ENCODE measurements at regions not wholly inside any gene's neighbourhood (a gene's known extent, or its start where the extent isn't known, plus 50 kb on each side); places are given as distances from the start of the nearest gene placed in this dataset.

GRCh38 chrX:39452401-39452800, 645.4 kb downstream of the BCOR start:
- Histone ChIP-seq H3K56ac (ENCODE audit: insufficient read length, low read depth, low read length) (no peak overlapping the region), H2AK5ac (ENCODE audit: insufficient read length, low read length) (no peak overlapping the region), H3T11ph (ENCODE audit: low read length) (no peak overlapping the region), H3K27me3 (ENCODE audit: insufficient read depth, low read length) (no peaks in the 10 kb centered on the region), H3K23ac (ENCODE audit: insufficient read length, low read depth, low read length) (no peak overlapping the region), H3K27ac (ENCODE audit: insufficient read length, low read depth, low read length) (no peak overlapping the region), H3K4ac (ENCODE audit: low read depth, low read length) (no peak overlapping the region), H3K23me2 (ENCODE audit: insufficient read length, low read depth, low read length, poor library complexity, severe bottlenecking) (no peaks in the 10 kb centered on the region), H3K4me2 (ENCODE audit: insufficient read depth, insufficient read length, low read length) (no peak overlapping the region), H2BK12ac (ENCODE audit: insufficient read length, low read depth, low read length) (no peak overlapping the region), H2BK20ac (ENCODE audit: low read depth, low read length, poor library complexity, severe bottlenecking) (no peak overlapping the region), H4K20me1 (ENCODE audit: control insufficient read depth, insufficient read depth, insufficient read length) (no peaks in the 10 kb centered on the region), H3K9me3 (ENCODE audit: control insufficient read depth, low read depth, low read length) (no peaks in the 10 kb centered on the region), H3K4me1 (ENCODE audit: insufficient read depth, low read length) (0 out of 2 replicates have a peak, but pooled peaks cover 2% of the 10 kb centered on the region), H2BK120ac (ENCODE audit: low read depth, low read length, poor library complexity, severe bottlenecking) (no peak overlapping the region), H2BK5ac (ENCODE audit: insufficient read length, low read length) (no peak overlapping the region), H4K91ac (ENCODE audit: insufficient read length, low read depth, low read length) (no peak overlapping the region), H2BK15ac (ENCODE audit: low read depth, low read length) (no peak overlapping the region), H4K8ac (replicated peaks; ENCODE audit: insufficient read length, low read depth, low read length) (no peak overlapping the region), H2AFZ (ENCODE audit: low read length) (no peak overlapping the region), H3K79me1 (ENCODE audit: insufficient read depth, low read depth, low read length, poor library complexity, severe bottlenecking) (no peaks in the 10 kb centered on the region), H3K9ac (ENCODE audit: extremely low read depth, insufficient read length, low read length) (no peak overlapping the region), H4K5ac (ENCODE audit: insufficient read length, low read depth, low read length) (no peak overlapping the region), H3K14ac (ENCODE audit: insufficient read depth, low read length) (no peak overlapping the region), H3K18ac (ENCODE audit: insufficient read length, low read depth, low read length) (no peak overlapping the region), H3K79me2 (ENCODE audit: insufficient read depth, low read length) (no peaks in the 10 kb centered on the region)
- TF ChIP-seq, protein P1, sequence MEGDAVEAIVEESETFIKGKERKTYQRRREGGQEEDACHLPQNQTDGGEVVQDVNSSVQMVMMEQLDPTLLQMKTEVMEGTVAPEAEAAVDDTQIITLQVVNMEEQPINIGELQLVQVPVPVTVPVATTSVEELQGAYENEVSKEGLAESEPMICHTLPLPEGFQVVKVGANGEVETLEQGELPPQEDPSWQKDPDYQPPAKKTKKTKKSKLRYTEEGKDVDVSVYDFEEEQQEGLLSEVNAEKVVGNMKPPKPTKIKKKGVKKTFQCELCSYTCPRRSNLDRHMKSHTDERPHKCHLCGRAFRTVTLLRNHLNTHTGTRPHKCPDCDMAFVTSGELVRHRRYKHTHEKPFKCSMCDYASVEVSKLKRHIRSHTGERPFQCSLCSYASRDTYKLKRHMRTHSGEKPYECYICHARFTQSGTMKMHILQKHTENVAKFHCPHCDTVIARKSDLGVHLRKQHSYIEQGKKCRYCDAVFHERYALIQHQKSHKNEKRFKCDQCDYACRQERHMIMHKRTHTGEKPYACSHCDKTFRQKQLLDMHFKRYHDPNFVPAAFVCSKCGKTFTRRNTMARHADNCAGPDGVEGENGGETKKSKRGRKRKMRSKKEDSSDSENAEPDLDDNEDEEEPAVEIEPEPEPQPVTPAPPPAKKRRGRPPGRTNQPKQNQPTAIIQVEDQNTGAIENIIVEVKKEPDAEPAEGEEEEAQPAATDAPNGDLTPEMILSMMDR (conservative IDR thresholded peaks at IDR 0.05) = no peak
- Mint-ChIP-seq H3K27ac (no peak overlapping the region), H3K27me3 (ENCODE audit: low read depth) (peaks cover 1% of the 10 kb centered on the region; the same call in 1 of the 2 replicates), H3K36me3 (ENCODE audit: insufficient read depth in 1 of 3, low read depth in 3 of 3) (peaks cover 2 to 6% (median 5%) of the 10 kb centered on the region in 3 experiments; a peak in 5 of 7 replicates), H3K4me1 (peaks cover 6 to 10% of the 10 kb centered on the region in 2 experiments), H3K4me3 (no peak overlapping the region), H3K9me3 (peaks cover 63 to 87% of the 10 kb centered on the region in 2 experiments)
- no CpG with 5 or more reads among the region's 4 CpGs for WGBS (ENCODE audit: extremely low coverage, insufficient read length, low lambda C conversion rate)
- no peak for DNase-seq

Data from H9 (cell line).